ENCODE measurements at regions not wholly inside any gene's neighbourhood (a gene's known extent, or its start where the extent isn't known, plus 50 kb on each side); places are given as distances from the start of the nearest gene placed in this dataset.

DNA sequence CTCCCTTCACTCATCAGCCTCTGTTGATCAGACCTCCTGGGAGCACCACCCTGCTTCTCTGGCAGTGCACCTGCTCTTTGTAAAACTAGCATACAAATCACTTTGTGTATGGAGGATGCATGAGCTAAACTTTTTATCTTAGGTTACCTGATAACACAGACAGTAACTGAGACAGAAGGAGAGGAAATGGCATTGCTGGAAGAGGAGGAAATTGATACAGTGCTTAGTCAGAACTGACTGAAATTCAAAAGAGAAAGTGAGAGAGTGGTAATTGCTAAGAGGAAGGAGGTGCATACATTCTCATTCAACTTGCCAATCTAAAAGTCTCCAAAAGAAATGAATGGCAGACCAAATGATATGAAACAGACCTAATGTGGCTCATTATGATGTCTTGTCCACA lies 1120.7 kb downstream of the GATA3 start:
- TF ChIP-seq EZH2 (IDR thresholded peaks at IDR 0.05; ENCODE audit: low read depth): no peak
- TF ChIP-seq CTCF (conservative IDR thresholded peaks at IDR 0.05): no peak
